K562 (cell line): ENCODE measurements at regions not wholly inside any gene's neighbourhood (a gene's known extent, or its start where the extent isn't known, plus 50 kb on each side); places are given as distances from the start of the nearest gene placed in this dataset.

Source experiments
- ATAC-seq: fragments of 200-7000 bp; cut with Tn5 transposase; 3 replicates; pipeline ENCODE4 v1.9.1; 2020; ENCODE audit warnings: moderate library complexity
- BruUV-seq: library from RNA; stranded (reverse); fragments of 400-500 nt; replicated peaks from 2 replicates; lab custom pipeline; 2021; lab: Mats Ljungman, UMichigan
- CTCF ChIA-PET: fragments of 300-600 bp; formaldehyde crosslinking; extraction: SDS; loops from one replicate; lab custom pipeline; 2021; ENCODE audit warnings: low intra/inter-chr PET ratio; lab: Yijun Ruan, JAX
- POLR2A ChIA-PET: fragments of 300-600, 350-650 bp; sonication (Branson Sonifier 250); formaldehyde crosslinking; extraction: SDS; loops from one replicate; lab custom pipeline; 2021; ENCODE audit warnings: antibody characterized with exemption, inconsistent platforms; lab: Yijun Ruan, JAX
- DNase-seq, 4 experiments: peaks; one replicate each; pipeline versions ENCODE4 v3.0.0 to v3.0.0-alpha.2; 2011 to 2018; ENCODE audit warnings: low spot score in 3 of 4, mixed read lengths in 3 of 4; ENCODE audit errors: extremely low read depth in 1 of 4
- FAIRE-seq: peaks from 2 replicates; lab custom pipeline; 2011; peaks lifted over from hg19 to GRCh38; lab: Jason Lieb, UNC
- H2AFZ ChIP-seq: 2 replicates; pipeline ENCODE4 v1.6.0; 2011; ENCODE audit warnings: low read depth, low read length, control low read depth, inconsistent platforms
- H3K27ac ChIP-seq: fragments of 200-600 bp; 3 replicates; pipeline ENCODE4 v1.8.0; 2011; ENCODE audit warnings: low read depth, mild to moderate bottlenecking, control low read depth, inconsistent platforms, low read length, moderate library complexity, mixed read lengths; ENCODE audit errors: extremely low read depth
- H3K27me3 ChIP-seq, 2 experiments: fragments of 300-600 bp in 1 of 2; 2 replicates in 1 of 2; 3 replicates in 1 of 2; pipeline versions ENCODE4 v1.6.0 to v1.8.0; 2011; ENCODE audit warnings: inconsistent platforms in 2 of 2, low read length in 2 of 2, mild to moderate bottlenecking in 1 of 2, mixed read lengths in 1 of 2, moderate library complexity in 1 of 2; ENCODE audit not compliant: control insufficient read depth in 2 of 2, insufficient read depth in 2 of 2
- H3K36me3 ChIP-seq: fragments of 300-600 bp; 3 replicates; pipeline ENCODE4 v1.8.0; 2011; ENCODE audit warnings: mild to moderate bottlenecking, low read length, inconsistent platforms; ENCODE audit not compliant: control insufficient read depth, insufficient read depth
- H3K4me1 ChIP-seq, 2 experiments: fragments of 200-600 bp in 1 of 2; replicated peaks in 1 of 2; 2 replicates in 1 of 2; 3 replicates in 1 of 2; pipeline versions ENCODE4 v1.5.1 to v1.8.0; 2011; ENCODE audit warnings: inconsistent platforms in 2 of 2, low read length in 2 of 2, mild to moderate bottlenecking in 1 of 2, mixed read lengths in 1 of 2, moderate library complexity in 1 of 2; ENCODE audit not compliant: control insufficient read depth in 2 of 2, insufficient read depth in 2 of 2
- H3K4me2 ChIP-seq: 2 replicates; pipeline ENCODE4 v1.6.1; 2011; ENCODE audit warnings: low read length, control low read depth, inconsistent platforms, mixed read lengths; ENCODE audit not compliant: insufficient read depth
- H3K4me3 ChIP-seq: fragments of 200-600 bp; sonication (generic), shearing (Covaris generic); 2 replicates; pipeline ENCODE4 v1.5.1; 2016; ENCODE audit warnings: control low read depth, inconsistent platforms
- H3K79me2 ChIP-seq: fragments of 200-600 bp; 3 replicates; pipeline ENCODE4 v1.8.0; 2011; ENCODE audit warnings: low read length, inconsistent platforms; ENCODE audit not compliant: control insufficient read depth, insufficient read depth
- H3K9ac ChIP-seq, 2 experiments: 2 replicates each; pipeline versions ENCODE4 v1.6.0 to v1.6.1; 2011; ENCODE audit warnings: low read depth in 2 of 2, low read length in 2 of 2, control low read depth in 1 of 2, inconsistent platforms in 1 of 2, mild to moderate bottlenecking in 1 of 2, mixed read lengths in 1 of 2; ENCODE audit not compliant: insufficient read depth in 1 of 2
- H3K9me1 ChIP-seq: one replicate; pipeline ENCODE4 v1.6.0; 2011; ENCODE audit warnings: inconsistent platforms, mild to moderate bottlenecking, low read length, moderate library complexity; ENCODE audit not compliant: control insufficient read depth, insufficient read depth
- H3K9me3 ChIP-seq: replicated peaks from 2 replicates; pipeline ENCODE4 v1.5.1; 2011; ENCODE audit warnings: low read depth, low read length, inconsistent platforms; ENCODE audit not compliant: control insufficient read depth, insufficient read depth
- H4K20me1 ChIP-seq: replicated peaks from 2 replicates; pipeline ENCODE4 v1.6.1; 2011; ENCODE audit warnings: low read length, inconsistent platforms, mixed read lengths; ENCODE audit not compliant: control insufficient read depth, insufficient read depth
- ARID4B ChIP-seq: sonication (generic); formaldehyde crosslinking; IDR thresholded peaks from 2 replicates; pipeline ENCODE4 v1.8.0; 2022; ENCODE audit warnings: mild to moderate bottlenecking, missing genetic modification reagents
- BRD4 ChIP-seq: fragments of 200-600 bp; sonication (generic); IDR thresholded peaks from 2 replicates; pipeline ENCODE4 v1.6.1; 2017; ENCODE audit warnings: inconsistent platforms
- CREB1 ChIP-seq, 2 experiments: sonication (generic) in 1 of 2; formaldehyde crosslinking in 1 of 2; IDR thresholded peaks; 2 replicates each; pipeline versions ENCODE4 v1.6.1 to v1.8.0; 2012 to 2022; ENCODE audit warnings: inconsistent platforms in 1 of 2, mild to moderate bottlenecking in 1 of 2, missing genetic modification reagents in 1 of 2, moderate library complexity in 1 of 2
- ILK ChIP-seq: fragments of 450-650 bp; IDR thresholded peaks from 2 replicates; pipeline ENCODE4 v1.6.1; 2016; ENCODE audit warnings: missing genetic modification characterization, low read depth, mild to moderate bottlenecking, missing compliant biosample characterization, moderate library complexity, borderline replicate concordance
- IRF2 ChIP-seq: sonication (generic); formaldehyde crosslinking; IDR thresholded peaks from 2 replicates; pipeline ENCODE4 v1.8.1; 2022; ENCODE audit warnings: mild to moderate bottlenecking, missing genetic modification reagents
- MTA2 ChIP-seq: fragments of 450-650 bp; IDR thresholded peaks from 2 replicates; pipeline ENCODE4 v1.6.1; 2016; ENCODE audit warnings: low read depth
- RBM22 ChIP-seq: fragments of 200-400 bp; formaldehyde crosslinking; IDR thresholded peaks from 2 replicates; pipeline ENCODE4 v1.6.1; 2018; ENCODE audit warnings: low read length, low read depth; ENCODE audit not compliant: poor library complexity, severe bottlenecking
- TAF7 ChIP-seq: fragments of 450-650 bp; IDR thresholded peaks from 2 replicates; pipeline ENCODE4 v1.6.1; 2016; ENCODE audit warnings: missing genetic modification characterization, missing compliant biosample characterization
- TCF7L2 ChIP-seq: fragments of 150-350 bp; IDR thresholded peaks from 2 replicates; pipeline ENCODE4 v1.6.1; 2016; ENCODE audit warnings: low read depth, mild to moderate bottlenecking, low read length, moderate library complexity
- ZNF224 ChIP-seq: sonication (generic); formaldehyde crosslinking; IDR thresholded peaks from 2 replicates; pipeline ENCODE4 v1.8.0; 2022; ENCODE audit warnings: mild to moderate bottlenecking, missing genetic modification reagents
- ZNF239 ChIP-seq: fragments of 250-450 bp; sonication (Bioruptor Pico); IDR thresholded peaks from 2 replicates; pipeline ENCODE4 v1.4.0; 2020; ENCODE audit warnings: mild to moderate bottlenecking
- ZNF584 ChIP-seq: fragments of 200-800 bp; sonication (Bioruptor generic); IDR thresholded peaks from 2 replicates; pipeline ENCODE4 v1.6.1; 2016; ENCODE audit warnings: low read depth, mild to moderate bottlenecking, missing genetic modification characterization, missing compliant biosample characterization
- ZNF75A ChIP-seq: fragments of 450-650 bp; formaldehyde crosslinking; IDR thresholded peaks from 2 replicates; pipeline ENCODE4 v1.4.0; 2020; ENCODE audit warnings: mild to moderate bottlenecking
- WGBS: fragments of 100-300 bp; shearing (Covaris generic); methylation state at CpG from one replicate; pipeline ENCODE4 v1.1.6; 2016; ENCODE audit warnings: low coverage, mixed read lengths; ENCODE audit not compliant: insufficient coverage; ENCODE audit errors: missing lambda C conversion rate; 5-methylcytosine and 5-hydroxymethylcytosine counted together
- in situ Hi-C: fragments of 300-500 bp; cut with MboI; formaldehyde crosslinking; loops from 4 replicates; pipeline ENCODE4 v1.15.0; 2018; ENCODE audit warnings: inconsistent platforms, mixed read lengths
- intact Hi-C: fragments of 100-400 bp; cut with micrococcal nuclease; formaldehyde crosslinking; loops from 2 replicates; pipeline ENCODE4 v1.14.2; 2022
- TF ChIP-seq, protein P1 (sequence below): fragments of 250-450 bp; sonication (Bioruptor Pico); IDR thresholded peaks from 2 replicates; pipeline ENCODE4 v1.9.0; 2021; ENCODE audit warnings: mild to moderate bottlenecking, inconsistent platforms

DNA sequence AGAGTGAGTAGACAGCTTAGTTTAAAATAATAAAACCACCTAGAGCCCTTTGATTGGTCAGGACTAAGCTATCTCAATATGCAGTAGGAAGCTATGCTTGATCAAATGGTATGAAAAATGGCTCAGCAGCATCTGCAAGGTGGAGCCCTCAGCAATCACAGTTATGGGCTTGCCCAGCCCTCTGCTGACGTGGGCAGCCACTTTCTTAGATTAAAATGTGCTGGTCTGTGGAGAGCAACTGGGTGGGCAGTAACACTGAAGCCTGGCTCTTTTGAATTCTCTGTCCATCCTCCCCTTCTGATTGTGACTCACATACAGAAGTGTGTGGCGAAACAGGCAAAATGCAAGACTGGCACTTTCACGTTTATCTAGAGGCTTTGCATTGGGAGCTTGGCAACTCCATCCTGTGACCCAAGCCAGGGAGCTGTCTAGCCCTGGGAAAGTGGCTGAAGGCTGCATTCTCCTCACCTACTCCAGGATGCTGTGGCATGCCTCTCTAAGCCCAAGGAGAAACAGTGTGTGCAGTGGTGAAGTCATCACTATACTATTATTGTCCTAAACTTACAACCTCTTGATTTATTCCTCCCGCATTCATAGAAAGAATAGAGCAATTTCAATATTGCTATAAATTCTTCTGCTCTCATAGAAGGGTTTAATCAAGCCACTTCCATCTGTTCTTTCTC lies 61.1 kb downstream of the MED10 start:
- Histone ChIP-seq H3K9me3 (no peaks in the 10 kb centered on the region), H3K4me2 (no peak overlapping the region), H2AFZ (no peak overlapping the region), H4K20me1 (peaks cover 8% of the 10 kb centered on the region), H3K4me3 (no peak overlapping the region), H3K79me2 (no peaks in the 10 kb centered on the region), H3K36me3 (no peaks in the 10 kb centered on the region), H3K9me1 (no peaks in the 10 kb centered on the region), H3K27me3 (0 out of 5 replicates have a peak, but pooled peaks cover 0 to 7% of the 10 kb centered on the region in 2 experiments), H3K4me1 (peaks cover 0 to 3% of the 10 kb centered on the region in 2 experiments; a peak in 1 of 5 replicates), H3K27ac (no peak overlapping the region), H3K9ac (no peak overlapping the region)
- ATAC-seq = no peak
- BruUV-seq = no TSS peak
- TF ChIP-seq CREB1 (IDR thresholded peaks at IDR 0.05) = no peak
- TF ChIP-seq CREB1 (CRISPR knock-in tag; IDR thresholded peaks at IDR 0.05) = no peak
- TF ChIP-seq ZNF75A (CRISPR knock-in tag) = no peak
- TF ChIP-seq ZNF239 = no peak
- TF ChIP-seq ZNF584 (CRISPR knock-in tag) = no peak
- TF ChIP-seq ILK (tag) = no peak
- no peak for TF ChIP-seq MTA2
- TF ChIP-seq RBM22 = no peak
- no peak for TF ChIP-seq TAF7 (tag)
- TF ChIP-seq IRF2 = no peak
- TF ChIP-seq BRD4 = no peak
- no peak for TF ChIP-seq ARID4B
- TF ChIP-seq, protein P1, sequence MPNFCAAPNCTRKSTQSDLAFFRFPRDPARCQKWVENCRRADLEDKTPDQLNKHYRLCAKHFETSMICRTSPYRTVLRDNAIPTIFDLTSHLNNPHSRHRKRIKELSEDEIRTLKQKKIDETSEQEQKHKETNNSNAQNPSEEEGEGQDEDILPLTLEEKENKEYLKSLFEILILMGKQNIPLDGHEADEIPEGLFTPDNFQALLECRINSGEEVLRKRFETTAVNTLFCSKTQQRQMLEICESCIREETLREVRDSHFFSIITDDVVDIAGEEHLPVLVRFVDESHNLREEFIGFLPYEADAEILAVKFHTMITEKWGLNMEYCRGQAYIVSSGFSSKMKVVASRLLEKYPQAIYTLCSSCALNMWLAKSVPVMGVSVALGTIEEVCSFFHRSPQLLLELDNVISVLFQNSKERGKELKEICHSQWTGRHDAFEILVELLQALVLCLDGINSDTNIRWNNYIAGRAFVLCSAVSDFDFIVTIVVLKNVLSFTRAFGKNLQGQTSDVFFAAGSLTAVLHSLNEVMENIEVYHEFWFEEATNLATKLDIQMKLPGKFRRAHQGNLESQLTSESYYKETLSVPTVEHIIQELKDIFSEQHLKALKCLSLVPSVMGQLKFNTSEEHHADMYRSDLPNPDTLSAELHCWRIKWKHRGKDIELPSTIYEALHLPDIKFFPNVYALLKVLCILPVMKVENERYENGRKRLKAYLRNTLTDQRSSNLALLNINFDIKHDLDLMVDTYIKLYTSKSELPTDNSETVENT (CRISPR knock-in tag) = no peak
- TF ChIP-seq ZNF224 (CRISPR knock-in tag) = no peak
- TF ChIP-seq TCF7L2 = no peak
- 2% methylated on average over 4 of the region's 4 CpGs for WGBS
- FAIRE-seq = no peak
- in situ Hi-C loops (no loop called here), intact Hi-C loops (no loop called here)
- DNase-seq = no peak
- ChIA-PET POLR2A (no interaction called here), CTCF (no interaction called here)
